H9 (cell line): ENCODE measurements at regions not wholly inside any gene's neighbourhood (a gene's known extent, or its start where the extent isn't known, plus 50 kb on each side); places are given as distances from the start of the nearest gene placed in this dataset.

ENCODE experiments used
- DNase-seq: peaks from one replicate; pipeline ENCODE4 v3.0.0-alpha.2; 2017
- H2AFZ ChIP-seq: one replicate; pipeline ENCODE4 v1.6.1; 2013; ENCODE audit warnings: mild to moderate bottlenecking, low read length, control low read depth, moderate library complexity
- H2AK5ac ChIP-seq: 2 replicates; pipeline ENCODE4 v1.6.1; 2013; ENCODE audit warnings: low read length, control low read depth, mixed read lengths; ENCODE audit not compliant: insufficient read length
- H2BK120ac ChIP-seq: one replicate; pipeline ENCODE4 v1.6.1; 2013; ENCODE audit warnings: low read depth, mild to moderate bottlenecking, low read length, control low read depth, inconsistent platforms; ENCODE audit not compliant: poor library complexity, severe bottlenecking
- H2BK12ac ChIP-seq: 2 replicates; pipeline ENCODE4 v1.6.1; 2013; ENCODE audit warnings: low read length, control low read depth, mixed read lengths, low read depth; ENCODE audit not compliant: insufficient read length
- H2BK15ac ChIP-seq: 2 replicates; pipeline ENCODE4 v1.6.1; 2013; ENCODE audit warnings: low read depth, low read length, control low read depth
- H2BK20ac ChIP-seq: one replicate; pipeline ENCODE4 v1.6.1; 2013; ENCODE audit warnings: low read depth, mild to moderate bottlenecking, low read length, control low read depth, inconsistent platforms; ENCODE audit not compliant: poor library complexity, severe bottlenecking
- H2BK5ac ChIP-seq: 2 replicates; pipeline ENCODE4 v1.6.1; 2013; ENCODE audit warnings: low read length, control low read depth, mixed read lengths; ENCODE audit not compliant: insufficient read length
- H3K14ac ChIP-seq: 2 replicates; pipeline ENCODE4 v1.6.1; 2013; ENCODE audit warnings: low read length, control low read depth; ENCODE audit not compliant: insufficient read depth
- H3K18ac ChIP-seq: 2 replicates; pipeline ENCODE4 v1.6.1; 2013; ENCODE audit warnings: low read depth, mild to moderate bottlenecking, mixed read lengths, low read length, control low read depth; ENCODE audit not compliant: insufficient read length
- H3K23ac ChIP-seq: 2 replicates; pipeline ENCODE4 v1.6.1; 2013; ENCODE audit warnings: low read length, control low read depth, mixed read lengths, low read depth; ENCODE audit not compliant: insufficient read length
- H3K23me2 ChIP-seq: 2 replicates; pipeline ENCODE4 v1.6.1; 2013; ENCODE audit warnings: low read depth, mild to moderate bottlenecking, mixed read lengths, low read length, control low read depth; ENCODE audit not compliant: insufficient read length, poor library complexity, severe bottlenecking
- H3K27ac ChIP-seq: 2 replicates; pipeline ENCODE4 v1.5.1; 2013; ENCODE audit warnings: low read length, control low read depth, mixed read lengths, low read depth; ENCODE audit not compliant: insufficient read length
- H3K27me3 ChIP-seq: 2 replicates; pipeline ENCODE4 v1.6.1; 2013; ENCODE audit warnings: low read length, control low read depth, inconsistent platforms; ENCODE audit not compliant: insufficient read depth
- H3K4ac ChIP-seq: 2 replicates; pipeline ENCODE4 v1.6.1; 2013; ENCODE audit warnings: low read depth, mild to moderate bottlenecking, control low read depth, inconsistent platforms, low read length, moderate library complexity
- H3K4me1 ChIP-seq: 2 replicates; pipeline ENCODE4 v1.6.1; 2013; ENCODE audit warnings: low read length, control low read depth, inconsistent platforms; ENCODE audit not compliant: insufficient read depth
- H3K4me2 ChIP-seq: 2 replicates; pipeline ENCODE4 v1.6.1; 2013; ENCODE audit warnings: low read length, control low read depth, mixed read lengths; ENCODE audit not compliant: insufficient read length, insufficient read depth
- H3K56ac ChIP-seq: 2 replicates; pipeline ENCODE4 v1.6.1; 2013; ENCODE audit warnings: low read depth, mild to moderate bottlenecking, mixed read lengths, low read length, control low read depth; ENCODE audit not compliant: insufficient read length
- H3K79me1 ChIP-seq: 2 replicates; pipeline ENCODE4 v1.6.1; 2013; ENCODE audit warnings: low read depth, mild to moderate bottlenecking, moderate library complexity, low read length, control low read depth, inconsistent platforms; ENCODE audit not compliant: insufficient read depth, poor library complexity, severe bottlenecking
- H3K79me2 ChIP-seq: 2 replicates; pipeline ENCODE4 v1.6.1; 2013; ENCODE audit warnings: low read length, control low read depth, inconsistent platforms; ENCODE audit not compliant: insufficient read depth
- H3K9ac ChIP-seq: 2 replicates; pipeline ENCODE4 v1.6.1; 2013; ENCODE audit warnings: low read length, control low read depth, mixed read lengths; ENCODE audit not compliant: insufficient read length; ENCODE audit errors: extremely low read depth
- H3K9me3 ChIP-seq: one replicate; pipeline ENCODE4 v1.6.1; 2013; ENCODE audit warnings: low read depth, low read length, inconsistent platforms; ENCODE audit not compliant: control insufficient read depth
- H3T11ph ChIP-seq: one replicate; pipeline ENCODE4 v1.6.1; 2013; ENCODE audit warnings: mild to moderate bottlenecking, low read length, control low read depth, inconsistent platforms
- H4K20me1 ChIP-seq: one replicate; pipeline ENCODE4 v1.6.1; 2013; ENCODE audit not compliant: control insufficient read depth, insufficient read length, insufficient read depth
- H4K5ac ChIP-seq: 2 replicates; pipeline ENCODE4 v1.6.1; 2013; ENCODE audit warnings: low read depth, mild to moderate bottlenecking, mixed read lengths, low read length, control low read depth; ENCODE audit not compliant: insufficient read length
- H4K8ac ChIP-seq: replicated peaks from 2 replicates; pipeline ENCODE4 v1.6.1; 2013; ENCODE audit warnings: low read length, control low read depth, mixed read lengths, low read depth; ENCODE audit not compliant: insufficient read length
- H4K91ac ChIP-seq: 2 replicates; pipeline ENCODE4 v1.6.1; 2013; ENCODE audit warnings: low read depth, mild to moderate bottlenecking, moderate library complexity, mixed read lengths, low read length, control low read depth; ENCODE audit not compliant: insufficient read length
- H3K27ac Mint-ChIP-seq, 3 experiments: 2 replicates in 2 of 3; 3 replicates in 1 of 3; pipeline ENCODE4 v1.8.0; 2020 to 2021; ENCODE audit warnings: mixed read lengths in 3 of 3, mild to moderate bottlenecking in 1 of 3, moderate library complexity in 1 of 3
- H3K27me3 Mint-ChIP-seq: 2 replicates; pipeline ENCODE4 v1.8.0; 2021; ENCODE audit warnings: low read depth, mild to moderate bottlenecking, moderate library complexity, mixed read lengths
- H3K36me3 Mint-ChIP-seq, 3 experiments: 2 replicates in 2 of 3; 3 replicates in 1 of 3; pipeline ENCODE4 v1.8.0; 2020 to 2021; ENCODE audit warnings: low read depth in 3 of 3, mixed read lengths in 3 of 3; ENCODE audit not compliant: insufficient read depth in 1 of 3
- H3K4me1 Mint-ChIP-seq, 2 experiments: 2 replicates each; pipeline ENCODE4 v1.8.0; 2020; ENCODE audit warnings: mixed read lengths in 2 of 2
- H3K4me3 Mint-ChIP-seq, 2 experiments: 2 replicates in 1 of 2; 3 replicates in 1 of 2; pipeline ENCODE4 v1.8.0; 2020 to 2021; ENCODE audit warnings: mild to moderate bottlenecking in 2 of 2, mixed read lengths in 2 of 2, moderate library complexity in 1 of 2
- H3K9me3 Mint-ChIP-seq, 2 experiments: 2 replicates in 1 of 2; 3 replicates in 1 of 2; pipeline ENCODE4 v1.8.0; 2020; ENCODE audit warnings: mild to moderate bottlenecking in 2 of 2, mixed read lengths in 2 of 2, moderate library complexity in 1 of 2
- CTCF ChIP-seq: fragments of 200-600 bp; sonication (generic); conservative IDR thresholded peaks from 3 replicates; pipeline ENCODE4 v1.8.0; 2021; ENCODE audit warnings: antibody characterized with exemption, mild to moderate bottlenecking
- WGBS: extraction: QIAGEN DNeasy Blood & Tissue Kit; methylation state at CpG from one replicate; pipeline ENCODE4 v1.1.7; 2013; ENCODE audit warnings: missing lambda C conversion rate, low lambda C conversion rate, mixed read lengths; ENCODE audit not compliant: insufficient read length; ENCODE audit errors: extremely low coverage; 5-methylcytosine and 5-hydroxymethylcytosine counted together

GRCh38 chr20:39152126-39152525, 190.0 kb downstream of the DHX35 start:
- Histone ChIP-seq H3K79me2 (no peaks in the 10 kb centered on the region), H4K5ac (no peak overlapping the region), H3K4ac (no peak overlapping the region), H3K79me1 (no peaks in the 10 kb centered on the region), H3K27me3 (no peaks in the 10 kb centered on the region), H3K4me1 (no peaks in the 10 kb centered on the region), H2BK20ac (no peak overlapping the region), H4K91ac (no peak overlapping the region), H4K20me1 (no peaks in the 10 kb centered on the region), H2BK5ac (no peak overlapping the region), H3K9ac (no peak overlapping the region), H2AFZ (no peak overlapping the region), H3K27ac (no peak overlapping the region), H2BK120ac (no peak overlapping the region), H4K8ac (no peak overlapping the region), H2BK15ac (no peak overlapping the region), H3T11ph (no peak overlapping the region), H2AK5ac (no peak overlapping the region), H3K14ac (no peak overlapping the region), H3K23me2 (no peaks in the 10 kb centered on the region), H3K9me3 (no peaks in the 10 kb centered on the region), H3K18ac (no peak overlapping the region), H2BK12ac (no peak overlapping the region), H3K23ac (no peak overlapping the region), H3K4me2 (no peak overlapping the region), H3K56ac (no peak overlapping the region)
- Mint-ChIP-seq H3K27me3 (no peaks in the 10 kb centered on the region; the same call in none of the 2 replicates), H3K36me3 (no peaks in the 10 kb centered on the region), H3K4me3 (no peak overlapping the region), H3K27ac (no peak overlapping the region), H3K9me3 (no peaks in the 10 kb centered on the region), H3K4me1 (peaks cover 2 to 6% of the 10 kb centered on the region in 2 experiments; a peak in 3 of 4 replicates)
- no peak for DNase-seq
- no CpG with 5 or more reads among the region's 4 CpGs for WGBS
- no peak for TF ChIP-seq CTCF
